Glutamatergic neuron (in vitro differentiated cells): ENCODE measurements at regions not wholly inside any gene's neighbourhood (a gene's known extent, or its start where the extent isn't known, plus 50 kb on each side); places are given as distances from the start of the nearest gene placed in this dataset.
A peak's percentile ranks its signal among the peaks of the same experiment; 100 is the strongest.

Experiments
- DNase-seq: peaks from one replicate; pipeline ENCODE4 v3.0.0; 2022
- H3K27ac Mint-ChIP-seq: one replicate; pipeline ENCODE4 v1.8.0; 2020; ENCODE audit warnings: mild to moderate bottlenecking, mixed read lengths, inconsistent platforms; ENCODE audit not compliant: unreplicated experiment
- H3K27me3 Mint-ChIP-seq: one replicate; pipeline ENCODE4 v1.8.0; 2020; ENCODE audit warnings: mild to moderate bottlenecking, moderate library complexity, mixed read lengths, inconsistent platforms; ENCODE audit not compliant: unreplicated experiment
- H3K36me3 Mint-ChIP-seq: one replicate; pipeline ENCODE4 v1.8.0; 2020; ENCODE audit warnings: mild to moderate bottlenecking, mixed read lengths, inconsistent platforms; ENCODE audit not compliant: unreplicated experiment
- H3K4me1 Mint-ChIP-seq: one replicate; pipeline ENCODE4 v1.8.0; 2020; ENCODE audit warnings: mild to moderate bottlenecking, low read depth, mixed read lengths, inconsistent platforms; ENCODE audit not compliant: unreplicated experiment
- H3K4me3 Mint-ChIP-seq: one replicate; pipeline ENCODE4 v1.8.0; 2020; ENCODE audit warnings: mild to moderate bottlenecking, mixed read lengths, inconsistent platforms; ENCODE audit not compliant: unreplicated experiment
- H3K9me3 Mint-ChIP-seq: one replicate; pipeline ENCODE4 v1.8.0; 2020; ENCODE audit warnings: mild to moderate bottlenecking, moderate library complexity, mixed read lengths, inconsistent platforms; ENCODE audit not compliant: unreplicated experiment
- TF ChIP-seq, protein P1 (sequence below): fragments of 200-600 bp; sonication (generic); IDR thresholded peaks from one replicate; pipeline ENCODE4 v1.5.0; 2021; ENCODE audit not compliant: partially characterized antibody, unreplicated experiment

DNA sequence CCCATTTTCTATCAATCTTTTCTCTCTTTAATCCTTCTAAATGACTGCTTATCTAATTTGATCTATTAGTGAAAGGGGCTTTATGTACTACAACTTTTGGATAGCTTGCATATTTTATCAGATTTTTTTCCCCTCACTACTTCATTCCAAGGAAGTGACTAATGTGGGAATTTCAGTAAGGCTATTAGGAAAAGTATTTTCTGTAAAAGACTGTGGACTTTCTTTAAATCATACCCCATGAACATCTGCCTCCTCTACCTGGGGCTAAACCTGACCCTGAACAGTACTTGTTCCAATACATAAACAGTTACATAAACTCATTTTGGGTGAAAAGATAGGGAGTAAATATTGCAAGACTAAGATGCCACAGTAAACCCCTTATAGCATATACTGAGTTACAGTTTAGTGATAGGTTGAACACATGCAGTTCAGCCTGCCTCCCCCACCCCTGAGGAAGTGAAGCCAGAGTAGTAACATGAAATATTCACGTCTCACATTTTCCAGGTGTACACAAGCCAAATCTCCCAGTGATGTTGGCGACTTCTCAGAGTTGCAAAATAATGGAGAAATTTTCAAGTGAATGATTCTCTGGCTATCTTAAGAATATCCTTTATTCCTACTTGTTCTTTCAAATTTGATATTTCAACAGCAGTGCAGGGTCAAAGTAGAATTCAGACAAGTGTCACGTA is 590.9 kb upstream of the ZEB2 start:
- TF ChIP-seq, protein P1, sequence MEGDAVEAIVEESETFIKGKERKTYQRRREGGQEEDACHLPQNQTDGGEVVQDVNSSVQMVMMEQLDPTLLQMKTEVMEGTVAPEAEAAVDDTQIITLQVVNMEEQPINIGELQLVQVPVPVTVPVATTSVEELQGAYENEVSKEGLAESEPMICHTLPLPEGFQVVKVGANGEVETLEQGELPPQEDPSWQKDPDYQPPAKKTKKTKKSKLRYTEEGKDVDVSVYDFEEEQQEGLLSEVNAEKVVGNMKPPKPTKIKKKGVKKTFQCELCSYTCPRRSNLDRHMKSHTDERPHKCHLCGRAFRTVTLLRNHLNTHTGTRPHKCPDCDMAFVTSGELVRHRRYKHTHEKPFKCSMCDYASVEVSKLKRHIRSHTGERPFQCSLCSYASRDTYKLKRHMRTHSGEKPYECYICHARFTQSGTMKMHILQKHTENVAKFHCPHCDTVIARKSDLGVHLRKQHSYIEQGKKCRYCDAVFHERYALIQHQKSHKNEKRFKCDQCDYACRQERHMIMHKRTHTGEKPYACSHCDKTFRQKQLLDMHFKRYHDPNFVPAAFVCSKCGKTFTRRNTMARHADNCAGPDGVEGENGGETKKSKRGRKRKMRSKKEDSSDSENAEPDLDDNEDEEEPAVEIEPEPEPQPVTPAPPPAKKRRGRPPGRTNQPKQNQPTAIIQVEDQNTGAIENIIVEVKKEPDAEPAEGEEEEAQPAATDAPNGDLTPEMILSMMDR = no peak
- Mint-ChIP-seq H3K27ac (no peak overlapping the region), H3K4me1 (peaks cover 20% of the 10 kb centered on the region), H3K36me3 (no peaks in the 10 kb centered on the region), H3K4me3 (no peak overlapping the region), H3K9me3 (peaks cover 2% of the 10 kb centered on the region), H3K27me3 (peaks cover 2% of the 10 kb centered on the region)
- DNase-seq = no peak

DNA sequence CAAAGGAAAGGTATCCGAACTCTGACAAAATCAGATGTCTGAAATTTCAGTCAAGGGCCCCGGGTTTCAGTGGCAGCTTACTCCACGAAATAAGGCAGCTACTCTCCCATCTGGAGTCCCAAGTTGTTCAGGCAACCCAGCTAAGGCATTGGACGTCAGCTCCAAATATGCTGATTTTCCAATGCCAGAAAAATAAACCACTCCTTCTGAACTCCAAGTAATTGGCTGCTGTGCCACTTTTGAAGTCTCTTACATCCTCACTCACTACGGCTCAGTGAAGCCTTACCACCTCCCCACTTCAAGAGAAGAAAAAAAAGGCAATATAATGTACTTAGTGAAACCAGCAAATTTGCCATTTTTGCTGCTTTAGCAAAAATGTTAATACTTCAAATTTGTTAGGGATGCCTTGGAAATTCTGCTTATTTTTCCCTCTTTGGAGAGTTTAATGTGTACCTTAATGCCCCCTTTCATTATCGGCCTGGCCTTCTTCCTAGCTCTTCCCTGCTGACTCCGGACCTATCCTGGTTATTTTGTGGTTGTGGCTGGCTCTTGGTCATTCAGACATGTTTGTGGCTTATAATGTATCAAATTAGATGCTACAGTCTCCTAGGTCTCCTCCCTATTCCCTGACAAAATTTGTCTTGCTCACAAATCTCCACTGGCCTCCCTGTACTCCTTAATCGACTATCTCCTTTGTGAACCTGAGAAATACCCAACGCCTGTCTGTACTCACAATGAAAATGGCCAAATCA is 589.2 kb upstream of the ZEB2 start:
- TF ChIP-seq, protein P1 = no peak
- peaks cover 17% of the 10 kb centered on the region for H3K4me1 Mint-ChIP-seq
- H3K27me3 Mint-ChIP-seq = peaks cover 2% of the 10 kb centered on the region
- DNase-seq = no peak
- H3K36me3 Mint-ChIP-seq = no peaks in the 10 kb centered on the region
- H3K4me3 Mint-ChIP-seq = peak overlapping the region; percentile 17
- peak overlapping the region; percentile 78 for H3K27ac Mint-ChIP-seq
- peaks cover 2% of the 10 kb centered on the region for H3K9me3 Mint-ChIP-seq

DNA sequence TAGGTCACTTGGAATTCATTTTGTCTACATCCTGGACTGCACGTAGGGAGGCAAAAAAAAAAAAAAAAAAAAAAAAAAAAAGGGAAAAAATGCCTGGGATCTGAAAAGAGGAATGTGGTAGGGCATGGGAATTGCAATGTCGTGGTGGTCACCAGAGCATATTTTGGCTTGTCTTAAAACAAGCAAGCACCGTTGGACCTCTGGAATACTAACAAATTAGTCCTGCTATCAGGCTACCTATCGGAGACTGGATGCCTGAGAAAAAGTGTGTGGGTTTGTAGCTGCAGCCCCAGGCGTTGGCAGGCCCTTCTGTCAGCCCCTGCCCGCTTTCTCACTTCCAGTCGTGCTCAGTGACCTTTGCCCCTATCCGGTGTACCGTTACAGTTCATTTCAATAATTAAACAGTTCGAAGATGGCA is 588.5 kb upstream of the ZEB2 start:
- DNase-seq = peak; percentile 49
- Mint-ChIP-seq H3K36me3 (no peaks in the 10 kb centered on the region), H3K4me1 (peaks cover 13% of the 10 kb centered on the region), H3K9me3 (peaks cover 2% of the 10 kb centered on the region), H3K4me3 (peak overlapping the region; percentile 76), H3K27me3 (peaks cover 5% of the 10 kb centered on the region), H3K27ac (peak overlapping the region; percentile 79)
- TF ChIP-seq, protein P1 = no peak

DNA sequence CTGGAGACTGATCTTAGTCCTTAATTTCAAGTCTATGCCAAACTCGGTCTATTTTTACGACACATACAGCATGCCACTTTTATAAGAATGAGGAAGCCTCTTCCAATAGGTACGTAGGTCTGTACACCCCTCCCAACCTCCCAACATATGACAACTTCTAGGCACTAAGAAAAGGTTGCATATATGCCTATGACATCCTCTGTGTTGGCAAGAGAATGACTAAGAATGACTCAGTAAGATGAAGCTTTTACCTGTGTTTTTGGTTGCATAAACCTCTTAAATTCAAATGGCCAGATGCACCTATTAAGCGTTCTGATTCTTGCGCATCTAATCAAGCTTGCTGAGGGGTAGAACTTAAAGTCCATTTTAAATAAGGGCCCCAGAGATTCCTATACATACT is 586.4 kb upstream of the ZEB2 start:
- H3K4me3 Mint-ChIP-seq = no peak overlapping the region
- TF ChIP-seq, protein P1 = no peak

DNA sequence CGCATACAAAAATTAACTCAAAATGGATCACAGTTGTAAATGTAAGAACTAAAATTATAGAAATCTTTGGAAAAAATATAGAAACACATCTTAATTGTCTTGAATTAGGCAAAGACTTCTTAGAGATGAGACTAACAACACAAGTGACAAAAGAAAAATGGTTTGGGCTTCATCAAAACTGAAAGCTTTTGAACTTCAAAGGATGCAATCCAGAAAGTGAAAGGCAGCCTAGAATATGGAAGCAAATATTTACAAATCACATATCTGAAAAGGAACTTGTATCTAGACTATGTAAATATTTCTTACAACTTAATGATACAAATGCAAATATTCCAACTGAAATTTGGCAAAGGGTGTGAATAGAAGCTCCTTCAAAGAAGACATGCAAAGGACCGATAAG is 582.8 kb upstream of the ZEB2 start:
- H3K4me1 Mint-ChIP-seq = peaks cover 1% of the 10 kb centered on the region
- DNase-seq = no peak
- H3K27ac Mint-ChIP-seq = no peak overlapping the region
- H3K27me3 Mint-ChIP-seq = peaks cover 3% of the 10 kb centered on the region
- H3K9me3 Mint-ChIP-seq = peaks cover 1% of the 10 kb centered on the region
- TF ChIP-seq, protein P1 = no peak
- H3K36me3 Mint-ChIP-seq = no peaks in the 10 kb centered on the region
- no peak overlapping the region for H3K4me3 Mint-ChIP-seq

More for the DNA sequence above, 586.4 kb upstream of the ZEB2 start:
- Mint-ChIP-seq H3K27me3 (peaks cover 5% of the 10 kb centered on the region), H3K36me3 (no peaks in the 10 kb centered on the region), H3K4me1 (peaks cover 12% of the 10 kb centered on the region), H3K9me3 (no peaks in the 10 kb centered on the region), H3K27ac (no peak overlapping the region)
- DNase-seq = no peak
